C4-2B (cell line): ENCODE measurements at regions not wholly inside any gene's neighbourhood (a gene's known extent, or its start where the extent isn't known, plus 50 kb on each side); places are given as distances from the start of the nearest gene placed in this dataset.

Experiments used
- H3K27ac ChIP-seq: fragments of 450-650 bp; 2 replicates; pipeline ENCODE4 v1.5.1; 2017
- ZFX ChIP-seq: fragments of 450-650 bp; IDR thresholded peaks from 2 replicates; pipeline ENCODE4 v1.6.1; 2017
- TF ChIP-seq, protein P1 (sequence below): fragments of 450-650 bp; conservative IDR thresholded peaks from 2 replicates; pipeline ENCODE4 v1.5.1; 2017; ENCODE audit warnings: mild to moderate bottlenecking

DNA sequence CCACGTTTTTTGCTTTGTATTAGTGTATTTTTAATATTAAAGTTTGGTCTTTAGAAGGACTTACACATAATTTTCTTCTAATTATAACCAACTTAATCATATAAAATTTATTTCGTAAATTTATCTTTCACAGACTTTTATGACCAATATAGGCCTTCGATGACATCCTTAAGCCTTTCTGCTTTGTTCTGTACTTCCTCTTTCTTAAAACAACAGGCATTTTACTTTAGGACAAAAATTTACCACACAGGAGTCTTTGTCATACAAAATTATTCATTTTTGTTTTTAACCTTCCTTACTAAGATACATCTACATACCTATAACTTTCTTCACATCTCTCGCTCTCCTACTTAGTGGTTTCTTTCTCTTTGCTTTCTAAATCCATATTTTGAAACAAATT lies 56.3 kb downstream of the RGS12 start:
- TF ChIP-seq, protein P1, sequence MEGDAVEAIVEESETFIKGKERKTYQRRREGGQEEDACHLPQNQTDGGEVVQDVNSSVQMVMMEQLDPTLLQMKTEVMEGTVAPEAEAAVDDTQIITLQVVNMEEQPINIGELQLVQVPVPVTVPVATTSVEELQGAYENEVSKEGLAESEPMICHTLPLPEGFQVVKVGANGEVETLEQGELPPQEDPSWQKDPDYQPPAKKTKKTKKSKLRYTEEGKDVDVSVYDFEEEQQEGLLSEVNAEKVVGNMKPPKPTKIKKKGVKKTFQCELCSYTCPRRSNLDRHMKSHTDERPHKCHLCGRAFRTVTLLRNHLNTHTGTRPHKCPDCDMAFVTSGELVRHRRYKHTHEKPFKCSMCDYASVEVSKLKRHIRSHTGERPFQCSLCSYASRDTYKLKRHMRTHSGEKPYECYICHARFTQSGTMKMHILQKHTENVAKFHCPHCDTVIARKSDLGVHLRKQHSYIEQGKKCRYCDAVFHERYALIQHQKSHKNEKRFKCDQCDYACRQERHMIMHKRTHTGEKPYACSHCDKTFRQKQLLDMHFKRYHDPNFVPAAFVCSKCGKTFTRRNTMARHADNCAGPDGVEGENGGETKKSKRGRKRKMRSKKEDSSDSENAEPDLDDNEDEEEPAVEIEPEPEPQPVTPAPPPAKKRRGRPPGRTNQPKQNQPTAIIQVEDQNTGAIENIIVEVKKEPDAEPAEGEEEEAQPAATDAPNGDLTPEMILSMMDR = no peak
- no peak for TF ChIP-seq ZFX

DNA sequence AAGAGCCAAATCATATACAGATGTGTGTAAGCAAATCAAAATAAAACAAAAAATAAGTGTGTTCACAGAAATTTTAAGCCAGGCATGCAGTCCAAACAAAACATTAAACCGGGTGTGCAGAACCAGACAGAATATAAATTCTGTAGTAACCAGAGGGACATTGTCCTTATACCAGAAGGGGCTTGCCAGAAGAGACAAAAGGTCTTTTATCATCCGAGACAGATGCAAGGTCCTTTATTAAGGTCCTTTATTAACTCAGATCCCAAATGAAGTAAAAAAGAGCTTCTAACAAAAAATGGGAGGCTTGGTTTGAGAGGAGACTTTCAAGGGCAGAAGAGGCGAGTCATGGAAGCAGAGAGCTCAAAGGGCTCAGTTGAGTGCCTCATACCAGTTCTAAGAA lies 59.2 kb downstream of the RGS12 start:
- TF ChIP-seq ZFX = no peak
- TF ChIP-seq, protein P1 = no peak
- no peak overlapping the region for H3K27ac ChIP-seq

More for the DNA sequence above, 56.3 kb downstream of the RGS12 start:
- no peak overlapping the region for H3K27ac ChIP-seq

DNA sequence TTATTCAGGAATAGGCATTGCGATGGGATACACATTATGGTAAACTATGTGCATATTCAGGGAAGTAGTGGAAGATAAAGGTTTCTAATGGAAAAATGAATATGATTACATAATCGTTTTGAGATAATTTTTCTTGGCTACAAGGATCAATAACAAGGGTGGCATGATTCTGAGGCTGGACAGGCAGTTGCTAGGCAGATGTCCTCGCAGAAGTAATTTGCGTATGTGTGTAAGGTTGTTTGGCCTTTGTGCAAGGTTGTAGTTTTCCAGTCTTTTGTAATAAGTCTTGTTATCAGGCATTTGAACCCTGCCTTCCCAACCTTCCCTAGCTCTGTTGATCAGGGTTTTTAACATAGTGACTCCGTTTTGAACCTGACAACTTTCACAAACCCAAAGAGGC lies 59.7 kb downstream of the RGS12 start:
- TF ChIP-seq, protein P1 = no peak
- no peak for TF ChIP-seq ZFX
- H3K27ac ChIP-seq = no peak overlapping the region

DNA sequence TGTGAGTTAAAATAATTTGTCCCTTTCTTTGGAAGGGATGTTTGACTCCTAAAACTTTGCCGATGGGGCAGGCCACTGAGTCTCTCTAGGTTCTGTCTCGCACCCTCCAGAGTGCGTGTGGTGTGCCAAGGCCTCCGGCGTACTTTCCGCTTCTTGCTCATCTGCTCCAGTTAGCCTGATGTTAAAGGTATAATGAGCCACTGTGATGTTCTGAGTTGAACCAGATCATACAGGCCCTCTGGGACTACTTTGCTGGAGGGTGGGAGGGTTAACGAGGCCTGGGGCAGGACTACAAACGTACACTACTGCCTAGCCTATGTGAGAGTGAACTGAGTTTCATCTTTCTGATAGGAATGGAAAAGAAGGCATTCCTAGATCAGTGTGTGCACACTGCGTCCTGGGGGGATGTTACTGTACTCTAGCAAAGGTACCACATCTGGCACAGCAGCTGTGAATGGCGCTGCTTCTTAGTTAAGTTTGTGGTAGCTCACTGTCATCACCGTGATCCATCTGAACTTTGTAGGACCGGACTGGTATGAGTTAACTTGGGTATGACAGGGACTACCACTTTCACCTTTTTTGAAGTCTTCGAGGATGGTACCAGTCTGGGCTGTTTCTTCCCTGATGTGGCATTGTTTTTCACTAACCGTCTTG lies 60.2 kb downstream of the RGS12 start:
- no peak for TF ChIP-seq ZFX
- TF ChIP-seq, protein P1 = no peak
- H3K27ac ChIP-seq = no peak overlapping the region

DNA sequence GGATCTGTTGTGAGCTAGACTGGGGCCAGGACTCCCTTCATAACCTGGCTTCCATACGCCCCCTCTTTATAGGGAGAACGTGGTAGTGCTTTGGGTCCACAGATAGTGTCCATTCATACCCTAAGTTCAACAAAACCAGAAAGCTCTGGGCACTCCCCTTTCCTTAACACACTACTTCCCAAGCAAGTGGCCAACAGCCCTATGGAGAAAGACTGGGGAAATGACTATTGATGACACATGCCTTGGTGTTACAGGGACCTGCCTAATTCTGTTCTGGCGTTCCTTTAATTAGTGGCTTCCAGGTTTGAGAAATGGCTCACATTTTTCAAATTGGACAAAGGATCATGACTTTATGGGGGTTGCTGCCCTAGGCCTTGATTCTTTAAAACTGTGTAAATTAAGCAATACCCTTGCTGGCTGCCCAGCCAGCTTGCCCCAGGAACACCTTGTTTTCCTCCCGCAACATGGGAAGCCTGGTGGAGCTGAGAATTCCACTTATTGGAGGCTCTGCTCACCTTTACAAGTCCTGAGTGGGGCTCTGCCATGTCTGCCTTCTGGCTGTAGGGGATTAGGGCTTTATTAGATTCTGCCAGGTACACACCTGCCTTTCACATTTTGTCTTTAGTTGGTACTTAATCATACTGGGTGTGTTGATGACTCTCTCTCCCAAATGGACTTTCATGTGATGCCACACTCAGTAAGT lies 61.1 kb downstream of the RGS12 start:
- no peak overlapping the region for H3K27ac ChIP-seq
- TF ChIP-seq, protein P1 = no peak
- no peak for TF ChIP-seq ZFX

DNA sequence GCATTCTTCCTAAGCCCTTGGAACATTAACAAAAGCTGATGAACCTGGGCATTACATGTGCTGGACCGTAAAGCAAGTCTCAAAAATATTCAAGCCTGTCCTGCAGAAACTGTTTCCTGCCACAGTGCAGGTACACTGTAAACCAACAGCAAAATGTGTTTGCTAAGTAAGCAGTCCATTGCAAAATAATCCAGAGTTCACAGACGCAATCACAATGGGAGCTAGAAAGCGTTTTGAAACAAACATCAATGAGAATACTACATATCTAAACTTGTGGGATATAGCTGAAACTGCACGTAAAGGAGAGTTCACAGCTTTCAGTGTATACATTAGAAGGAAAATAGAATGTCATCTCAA lies 61.6 kb downstream of the RGS12 start:
- TF ChIP-seq, protein P1 = no peak
- TF ChIP-seq ZFX = no peak
- H3K27ac ChIP-seq = no peak overlapping the region

DNA sequence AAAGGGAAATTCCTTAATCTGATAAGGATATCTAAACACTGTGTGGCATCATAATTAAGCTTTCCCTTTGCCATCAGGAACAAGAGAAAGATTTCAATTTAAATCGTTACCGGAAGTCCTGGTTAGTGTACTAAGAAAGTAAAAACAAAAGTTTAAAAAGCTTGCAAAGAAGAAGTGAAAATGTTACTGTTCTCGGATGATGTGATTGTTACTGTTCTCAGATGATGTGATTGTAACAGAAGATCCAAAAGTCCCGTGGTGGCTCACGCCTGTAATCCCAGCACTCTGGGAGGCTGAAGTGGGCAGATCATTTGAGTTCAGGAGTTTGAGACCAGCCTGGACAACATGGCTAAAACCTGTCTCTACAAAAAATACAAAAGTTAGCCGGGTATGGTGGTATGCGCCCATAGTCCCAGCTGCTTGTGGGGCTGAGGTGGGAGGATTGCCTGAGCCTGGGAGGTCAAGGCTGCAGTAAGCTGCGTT lies 62.5 kb downstream of the RGS12 start:
- TF ChIP-seq ZFX = no peak
- TF ChIP-seq, protein P1 = no peak
- H3K27ac ChIP-seq = no peak overlapping the region
